ENCODE measurements at regions not wholly inside any gene's neighbourhood (a gene's known extent, or its start where the extent isn't known, plus 50 kb on each side); places are given as distances from the start of the nearest gene placed in this dataset.

GRCh38 chr21:43352568-43353281 is 74.2 kb downstream of the SIK1 start:
- TF ChIP-seq CTCF (IDR thresholded peaks at IDR 0.05) (no peak), POLR2A (IDR thresholded peaks at IDR 0.05) (no peak)
